ENCODE measurements at regions not wholly inside any gene's neighbourhood (a gene's known extent, or its start where the extent isn't known, plus 50 kb on each side); places are given as distances from the start of the nearest gene placed in this dataset.
"Not testable (repeated sequence)": the region's sequence is repeated elsewhere in the genome, so short reads cannot be mapped to it uniquely, and the experiment has no call there.

DNA sequence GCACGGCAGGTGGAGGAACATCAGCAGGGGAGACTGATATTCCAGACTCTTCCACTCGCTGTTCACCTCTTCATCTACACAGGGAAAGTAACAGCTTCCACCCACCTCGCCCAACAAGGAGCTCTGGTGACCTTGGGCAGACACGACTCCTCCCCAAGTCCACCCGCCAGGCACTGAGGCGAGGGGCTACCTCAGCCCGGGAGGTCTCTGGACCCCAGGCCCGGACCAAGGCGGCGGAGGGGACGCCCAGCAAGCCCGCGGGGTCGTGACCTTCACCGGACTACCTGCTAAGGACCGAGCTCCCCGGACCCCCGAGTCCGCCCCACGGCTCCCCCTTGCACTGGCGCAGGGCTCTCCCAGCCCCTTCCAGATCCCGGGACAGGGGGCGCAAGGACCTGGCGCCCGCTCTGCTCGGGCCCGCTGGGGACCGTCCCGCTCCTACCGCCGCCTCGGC, 70.2 kb upstream of the LPCAT1 start:
- H3K4me3 Mint-ChIP-seq, result peak overlapping the region; percentile 80
- intact Hi-C loops (cut with micrococcal nuclease), result loop anchor here (5.0 kb wide), 1 partner anchor 48 kb away; no protein-coding TSS in a partner anchor

DNA sequence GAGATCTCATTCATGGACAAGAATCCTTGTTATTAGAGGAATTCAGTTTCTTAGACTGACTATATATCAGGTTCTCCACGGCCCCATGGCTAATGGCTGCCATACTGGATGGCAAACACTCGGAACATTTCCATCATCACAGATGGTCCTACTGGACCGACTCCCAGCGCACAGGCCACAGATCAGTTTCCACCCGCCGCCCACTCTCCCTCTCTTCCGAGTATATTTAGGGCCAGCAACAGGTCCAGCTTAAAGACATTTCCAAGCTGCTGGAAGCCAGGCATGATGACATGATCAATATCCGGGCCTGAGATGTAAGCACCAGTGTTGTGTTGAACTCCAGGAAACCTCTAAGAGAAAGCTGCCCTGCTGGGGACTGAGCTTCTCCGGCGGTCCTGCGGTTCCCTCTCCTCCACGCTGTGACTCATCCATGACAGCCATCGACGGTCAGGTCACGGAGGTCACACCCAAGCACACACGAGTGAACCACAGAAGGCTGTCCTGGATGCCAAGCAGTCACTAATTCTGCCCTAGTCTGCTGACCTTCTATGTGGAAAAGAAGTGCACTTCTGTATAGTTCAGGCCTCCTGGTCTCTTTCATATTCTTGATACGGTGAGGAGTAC, 64.4 kb upstream of the LPCAT1 start:
- intact Hi-C loops (cut with micrococcal nuclease); H3K4me3 Mint-ChIP-seq; H3K27ac Mint-ChIP-seq; H3K27me3 Mint-ChIP-seq; DNase-seq; CTCF ChIA-PET; H3K9me3 Mint-ChIP-seq; ATAC-seq; POLR2A ChIA-PET: not testable (repeated sequence)
- peaks cover 26% of the 10 kb centered on the region for H3K36me3 Mint-ChIP-seq (ENCODE audit: low read depth)
- peaks cover 11% of the 10 kb centered on the region for H3K4me1 Mint-ChIP-seq (ENCODE audit: low read depth)

More for the DNA sequence above, 70.2 kb upstream of the LPCAT1 start:
- H3K27me3 Mint-ChIP-seq, result no peaks in the 10 kb centered on the region
- ATAC-seq, result no peak
- ChIA-PET CTCF (interaction anchor here (0.9 to 1.9 kb wide), 8 partner anchors 9 to 209 kb away, joined by 3 to 5 read pairs (median 3); partner anchors contain the start of gene LPCAT1), POLR2A (interaction anchor here (0.7 to 1.6 kb wide), 2 partner anchors 36 to 58 kb away, joined by 3 to 4 read pairs; no protein-coding TSS in a partner anchor)
- TF ChIP-seq, protein P1, sequence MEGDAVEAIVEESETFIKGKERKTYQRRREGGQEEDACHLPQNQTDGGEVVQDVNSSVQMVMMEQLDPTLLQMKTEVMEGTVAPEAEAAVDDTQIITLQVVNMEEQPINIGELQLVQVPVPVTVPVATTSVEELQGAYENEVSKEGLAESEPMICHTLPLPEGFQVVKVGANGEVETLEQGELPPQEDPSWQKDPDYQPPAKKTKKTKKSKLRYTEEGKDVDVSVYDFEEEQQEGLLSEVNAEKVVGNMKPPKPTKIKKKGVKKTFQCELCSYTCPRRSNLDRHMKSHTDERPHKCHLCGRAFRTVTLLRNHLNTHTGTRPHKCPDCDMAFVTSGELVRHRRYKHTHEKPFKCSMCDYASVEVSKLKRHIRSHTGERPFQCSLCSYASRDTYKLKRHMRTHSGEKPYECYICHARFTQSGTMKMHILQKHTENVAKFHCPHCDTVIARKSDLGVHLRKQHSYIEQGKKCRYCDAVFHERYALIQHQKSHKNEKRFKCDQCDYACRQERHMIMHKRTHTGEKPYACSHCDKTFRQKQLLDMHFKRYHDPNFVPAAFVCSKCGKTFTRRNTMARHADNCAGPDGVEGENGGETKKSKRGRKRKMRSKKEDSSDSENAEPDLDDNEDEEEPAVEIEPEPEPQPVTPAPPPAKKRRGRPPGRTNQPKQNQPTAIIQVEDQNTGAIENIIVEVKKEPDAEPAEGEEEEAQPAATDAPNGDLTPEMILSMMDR (IDR thresholded peaks at IDR 0.05), result no peak
- no peaks in the 10 kb centered on the region for H3K9me3 Mint-ChIP-seq
- DNase-seq, result no peak
- peaks cover 4% of the 10 kb centered on the region for H3K36me3 Mint-ChIP-seq (ENCODE audit: low read depth)
- peak overlapping the region; percentile 78 for H3K27ac Mint-ChIP-seq
- peaks cover 18% of the 10 kb centered on the region for H3K4me1 Mint-ChIP-seq (ENCODE audit: low read depth)

DNA sequence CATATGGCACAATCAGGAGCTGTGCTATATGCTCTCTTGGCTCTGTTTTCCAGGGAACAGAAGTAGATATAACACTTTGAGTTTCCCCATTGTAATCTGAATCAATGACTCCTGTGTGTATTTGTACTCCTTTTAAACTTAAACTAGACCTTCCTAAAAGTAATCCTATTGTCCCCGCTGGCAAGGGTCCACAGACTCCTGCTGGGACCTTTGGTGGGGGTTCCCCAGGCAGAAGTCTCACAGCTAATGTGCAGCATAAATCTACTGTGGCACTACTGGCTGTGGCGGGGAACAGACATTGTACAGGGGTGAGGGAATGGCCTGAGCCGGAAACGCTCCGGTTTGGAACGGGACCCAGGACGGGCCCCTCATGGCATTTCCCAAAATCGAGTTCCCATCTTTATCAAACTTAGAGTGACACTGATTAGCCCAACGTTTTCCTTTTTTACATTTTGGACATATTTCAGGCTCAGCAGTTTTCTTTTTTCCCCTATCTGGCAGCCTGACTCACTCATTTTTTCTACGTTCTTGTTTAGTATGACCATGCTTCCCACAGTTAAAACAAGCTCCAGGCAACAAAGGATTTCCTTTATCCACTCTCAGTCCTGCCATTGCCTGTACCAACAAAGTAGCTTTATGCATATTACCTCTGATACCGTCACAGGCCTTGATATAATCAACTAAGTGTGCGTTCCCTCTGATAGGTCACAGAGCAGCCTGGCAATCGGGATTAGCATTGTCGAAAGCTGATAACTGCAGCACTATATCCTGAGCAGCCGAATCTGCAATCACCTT, 59.5 kb upstream of the LPCAT1 start:
- POLR2A ChIA-PET; intact Hi-C loops (cut with micrococcal nuclease); ATAC-seq; DNase-seq; H3K9me3 Mint-ChIP-seq; H3K4me1 Mint-ChIP-seq (ENCODE audit: low read depth); H3K27ac Mint-ChIP-seq; H3K27me3 Mint-ChIP-seq; H3K4me3 Mint-ChIP-seq: not testable (repeated sequence)
- CTCF ChIA-PET, result interaction anchor here (1.4 kb wide), 1 partner anchor 62 kb away, joined by 5 read pairs; no protein-coding TSS in a partner anchor
- H3K36me3 Mint-ChIP-seq (ENCODE audit: low read depth), result peaks cover 37% of the 10 kb centered on the region

DNA sequence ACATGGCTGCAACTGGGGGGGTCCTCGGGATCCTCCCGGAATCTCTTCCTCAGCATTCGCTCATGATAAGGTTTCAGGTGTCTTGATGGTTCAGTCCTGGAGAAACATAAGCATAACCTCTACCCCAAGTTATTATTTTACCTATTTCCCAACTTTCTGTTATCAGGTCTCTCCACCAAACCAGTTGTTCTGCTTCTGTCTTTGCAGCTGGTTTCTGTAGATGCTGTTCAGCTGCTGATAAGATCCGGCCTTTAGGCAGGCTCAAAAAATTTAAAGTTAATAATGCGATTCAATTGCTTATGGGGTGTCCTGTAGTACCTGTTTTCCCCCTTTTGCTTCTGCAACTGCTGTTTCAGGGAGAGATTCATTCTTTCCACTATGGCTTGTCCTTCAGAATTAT, 55.6 kb upstream of the LPCAT1 start:
- intact Hi-C loops (cut with micrococcal nuclease); DNase-seq; H3K27me3 Mint-ChIP-seq; CTCF ChIA-PET; H3K4me3 Mint-ChIP-seq; POLR2A ChIA-PET; ATAC-seq; H3K27ac Mint-ChIP-seq; H3K9me3 Mint-ChIP-seq; H3K4me1 Mint-ChIP-seq (ENCODE audit: low read depth): not testable (repeated sequence)
- H3K36me3 Mint-ChIP-seq (ENCODE audit: low read depth), result peaks cover 35% of the 10 kb centered on the region

DNA sequence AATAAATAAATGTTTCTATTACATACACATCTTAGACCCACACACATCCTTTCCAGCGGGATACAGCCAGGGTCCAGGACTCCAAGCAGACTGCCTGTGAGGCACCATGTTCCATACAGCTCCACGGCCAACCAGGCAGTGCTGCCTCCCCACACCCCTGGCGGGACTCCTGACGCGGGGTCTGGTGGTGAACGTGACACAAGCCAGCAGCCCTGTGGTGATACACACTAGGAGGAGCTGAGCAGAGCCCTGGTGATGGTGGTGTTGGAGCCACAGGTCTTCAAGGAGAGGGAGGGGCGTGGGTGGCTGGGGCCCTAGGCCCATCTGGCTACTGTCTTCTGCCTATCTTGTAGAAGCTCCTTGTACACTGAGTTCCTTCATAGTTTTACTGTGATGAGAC, 53.1 kb upstream of the LPCAT1 start:
- CTCF ChIA-PET; H3K4me3 Mint-ChIP-seq; intact Hi-C loops (cut with micrococcal nuclease); DNase-seq; H3K9me3 Mint-ChIP-seq; H3K4me1 Mint-ChIP-seq (ENCODE audit: low read depth); POLR2A ChIA-PET; ATAC-seq; H3K27me3 Mint-ChIP-seq; H3K27ac Mint-ChIP-seq: not testable (repeated sequence)
- H3K36me3 Mint-ChIP-seq (ENCODE audit: low read depth), result peaks cover 41% of the 10 kb centered on the region

DNA sequence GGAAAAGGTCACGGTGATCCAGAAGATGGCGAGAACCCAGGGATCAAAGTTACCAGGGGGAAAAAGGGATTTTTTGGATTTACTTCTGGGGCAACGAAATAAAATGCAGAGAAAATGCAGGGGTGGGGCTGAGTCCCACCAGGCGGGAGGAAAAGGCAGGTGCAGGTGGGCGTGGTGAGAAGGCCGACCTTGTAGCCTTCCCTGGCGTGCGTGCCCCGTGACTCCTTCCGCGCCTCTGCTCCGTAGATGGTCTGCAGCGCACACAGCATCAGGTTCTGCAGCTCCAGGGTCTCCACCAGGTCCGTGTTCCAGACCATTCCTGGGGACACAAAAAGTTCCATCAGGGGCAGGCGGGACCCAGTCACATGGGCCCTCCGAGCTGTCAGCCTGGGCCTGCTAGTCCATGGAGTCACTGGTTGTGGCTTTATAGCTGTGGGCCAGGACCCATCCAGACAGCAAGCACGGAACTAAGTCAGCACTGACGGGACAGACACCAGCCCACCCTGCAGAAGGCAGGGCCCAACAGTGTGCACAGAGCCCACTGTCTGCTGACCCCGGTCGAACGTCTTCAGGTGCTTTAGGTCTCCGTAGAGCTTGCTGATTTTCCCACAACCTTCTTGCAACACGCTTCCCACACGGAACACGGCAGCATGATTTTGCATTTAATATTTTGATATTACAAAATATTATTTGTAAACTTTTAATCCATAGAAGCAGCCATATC, 52.4 kb upstream of the LPCAT1 start:
- POLR2A ChIA-PET; DNase-seq; H3K9me3 Mint-ChIP-seq; H3K4me3 Mint-ChIP-seq; intact Hi-C loops (cut with micrococcal nuclease); H3K27me3 Mint-ChIP-seq; H3K27ac Mint-ChIP-seq; CTCF ChIA-PET; H3K4me1 Mint-ChIP-seq (ENCODE audit: low read depth); ATAC-seq: not testable (repeated sequence)
- peaks cover 41% of the 10 kb centered on the region for H3K36me3 Mint-ChIP-seq (ENCODE audit: low read depth)

DNA sequence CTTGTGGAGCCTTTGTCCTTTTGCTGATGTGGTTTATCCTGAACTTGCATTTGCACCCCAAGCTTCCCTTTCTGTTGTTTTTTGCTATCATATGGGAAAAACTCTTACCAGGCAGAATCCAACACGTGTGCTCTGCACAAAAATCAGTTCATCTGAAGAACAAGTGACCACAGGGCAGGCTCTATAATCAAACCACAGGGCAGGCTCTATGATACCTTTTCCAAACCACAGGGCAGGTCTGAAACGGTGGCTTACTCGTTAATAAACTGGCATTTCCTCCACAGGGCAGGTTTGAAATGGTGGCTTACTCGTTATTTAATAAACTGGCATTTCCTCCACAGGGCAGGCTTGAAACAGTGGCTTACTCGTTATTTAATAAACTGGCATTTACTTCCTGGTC, 51.7 kb upstream of the LPCAT1 start:
- H3K36me3 Mint-ChIP-seq (ENCODE audit: low read depth), result peaks cover 46% of the 10 kb centered on the region
- POLR2A ChIA-PET; H3K4me1 Mint-ChIP-seq (ENCODE audit: low read depth); intact Hi-C loops (cut with micrococcal nuclease); H3K4me3 Mint-ChIP-seq; H3K27ac Mint-ChIP-seq; H3K27me3 Mint-ChIP-seq; CTCF ChIA-PET; ATAC-seq; H3K9me3 Mint-ChIP-seq; DNase-seq: not testable (repeated sequence)

DNA sequence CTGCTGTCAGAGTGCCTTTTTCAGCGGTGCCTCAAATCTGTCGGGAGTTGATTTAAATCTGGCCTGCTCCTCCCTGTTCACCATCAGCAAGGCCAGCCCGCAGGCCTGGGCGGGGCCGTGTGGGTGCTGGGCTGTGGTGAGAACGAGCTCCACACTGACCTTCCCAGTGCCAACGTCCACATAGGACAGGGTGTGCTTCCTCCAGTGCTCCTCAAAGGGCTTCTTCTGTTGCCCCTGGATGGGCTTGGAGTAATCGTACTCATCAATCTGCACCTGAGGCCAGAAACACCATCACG, 50.2 kb upstream of the LPCAT1 start:
- H3K9me3 Mint-ChIP-seq; DNase-seq; intact Hi-C loops (cut with micrococcal nuclease); H3K27ac Mint-ChIP-seq; H3K27me3 Mint-ChIP-seq; H3K4me1 Mint-ChIP-seq (ENCODE audit: low read depth); POLR2A ChIA-PET; H3K4me3 Mint-ChIP-seq; CTCF ChIA-PET; ATAC-seq: not testable (repeated sequence)
- H3K36me3 Mint-ChIP-seq (ENCODE audit: low read depth), result peaks cover 42% of the 10 kb centered on the region

DNA sequence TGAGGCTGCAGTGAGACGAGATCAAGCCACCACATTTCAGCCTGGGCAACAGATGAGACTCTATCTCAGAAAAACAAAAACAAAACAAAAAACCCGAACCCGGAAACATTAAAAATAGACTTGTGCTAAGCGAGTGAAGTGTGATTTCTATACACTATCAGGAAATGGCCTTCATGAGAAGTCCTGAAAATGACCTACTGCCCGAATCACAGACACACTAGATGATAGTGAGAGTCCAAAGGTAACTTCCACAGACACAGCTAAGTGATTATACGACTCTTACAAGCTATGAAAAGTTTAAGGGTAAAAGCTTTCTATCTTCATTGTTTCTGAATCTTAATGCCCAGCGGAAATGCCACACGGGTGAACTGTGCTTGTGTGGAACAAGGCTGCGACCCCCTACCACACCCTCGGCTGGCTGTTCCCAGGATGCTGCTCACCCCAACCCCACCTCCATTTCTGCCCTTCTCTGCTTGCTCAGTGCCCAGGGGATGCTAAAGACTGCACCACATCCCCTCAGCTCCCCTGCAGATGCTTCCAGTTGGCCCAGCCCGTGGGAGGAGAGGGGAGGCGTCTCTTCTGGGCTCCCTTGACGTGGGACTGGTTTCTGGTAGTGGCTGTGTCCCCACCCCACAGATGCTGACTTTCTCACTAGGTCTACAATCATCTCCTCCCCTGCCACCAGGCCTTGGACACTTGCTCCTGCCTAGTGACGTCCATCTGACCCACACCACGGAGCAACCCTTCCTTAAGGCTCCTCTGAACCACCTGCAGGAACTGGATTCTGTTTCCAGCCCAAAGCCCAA, 49.7 kb upstream of the LPCAT1 start:
- ATAC-seq, result not testable (repeated sequence)

More for the DNA sequence above, 49.7 kb upstream of the LPCAT1 start:
- POLR2A ChIA-PET; CTCF ChIA-PET; H3K27ac Mint-ChIP-seq; H3K4me1 Mint-ChIP-seq (ENCODE audit: low read depth); H3K9me3 Mint-ChIP-seq; DNase-seq; intact Hi-C loops (cut with micrococcal nuclease); H3K4me3 Mint-ChIP-seq; H3K27me3 Mint-ChIP-seq: not testable (repeated sequence)
- peaks cover 37% of the 10 kb centered on the region for H3K36me3 Mint-ChIP-seq (ENCODE audit: low read depth)
